ENCODE measurements at regions not wholly inside any gene's neighbourhood (a gene's known extent, or its start where the extent isn't known, plus 50 kb on each side); places are given as distances from the start of the nearest gene placed in this dataset.
A peak's percentile ranks its signal among the peaks of the same experiment; 100 is the strongest.

DNA sequence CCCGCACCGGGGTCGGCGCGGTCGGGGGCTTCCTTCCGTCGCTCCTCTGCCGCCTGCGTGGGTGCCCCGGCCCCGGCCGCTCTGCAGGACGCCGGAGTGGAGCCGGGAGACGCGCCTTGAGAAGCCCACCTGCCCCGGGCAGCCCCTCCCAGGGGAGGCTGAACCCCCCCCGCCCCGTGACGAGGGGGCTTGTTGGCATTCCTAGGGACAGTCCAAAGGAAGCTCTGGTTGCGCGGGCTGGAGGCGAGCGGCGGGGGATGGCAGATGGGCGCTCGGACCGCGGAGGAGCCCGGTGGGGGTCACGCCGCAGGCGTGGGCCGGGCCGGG lies 133.5 kb upstream of the MGAT5 start:
- H3K9me3 Mint-ChIP-seq (ENCODE audit: insufficient read depth) = no peaks in the 10 kb centered on the region
- Histone ChIP-seq H3K27me3 (replicated peaks in 1 of 4; ENCODE audit: control extremely low read depth in 1 of 4, control insufficient read depth in 3 of 4, insufficient read depth in 4 of 4, low read length in 3 of 4) (no peaks in the 10 kb centered on the region), H3K79me2 (ENCODE audit: control insufficient read depth, insufficient read depth, low read length) (peaks cover 66% of the 10 kb centered on the region), H2AFZ (ENCODE audit: insufficient read depth, low read depth, low read length, poor library complexity, severe bottlenecking) (peak overlapping the region; percentile 93), H4K20me1 (ENCODE audit: control insufficient read depth, insufficient read depth, low read length, poor library complexity, severe bottlenecking) (peaks cover 53% of the 10 kb centered on the region), H3K36me3 (replicated peaks in 1 of 2; ENCODE audit: control extremely low read depth in 1 of 2, control insufficient read depth in 1 of 2, extremely low read depth in 1 of 2, insufficient read depth in 2 of 2, low read length in 1 of 2) (no peaks in the 10 kb centered on the region), H3K9ac (ENCODE audit: low read length) (peak overlapping the region; percentile 84), H3K4me1 (ENCODE audit: control insufficient read depth in 2 of 2, insufficient read depth in 2 of 2, low read length in 2 of 2) (peaks cover 51 to 57% of the 10 kb centered on the region in 2 donors), H3K27ac (ENCODE audit: low read length in 2 of 2) (peak overlapping the region in 1 of 2 donors; percentile 85), H3K9me3 (ENCODE audit: control extremely low read depth in 1 of 3, control insufficient read depth in 2 of 3, insufficient read depth in 1 of 3, low read length in 2 of 3) (no peaks in the 10 kb centered on the region), H3K4me2 (replicated peaks; ENCODE audit: low read depth, low read length, poor library complexity, severe bottlenecking) (peak overlapping the region; percentile 82), H3K4me3 (ENCODE audit: control extremely low read depth in 1 of 5, extremely low read depth in 1 of 5, insufficient read depth in 1 of 5, low read depth in 2 of 5, low read length in 4 of 5) (peak overlapping the region; percentile 6 to 94 (median 79))
- DNase-seq = no peak
- ChIA-PET CTCF (interaction anchor here (0.8 to 14.5 kb wide), 21 partner anchors 9 to 331 kb away, joined by 3 to 398 read pairs (median 5); partner anchors contain the start of gene MGAT5), POLR2A (interaction anchor here (0.8 to 4.6 kb wide), 4 partner anchors 61 to 291 kb away, joined by 3 to 23 read pairs (median 6); no protein-coding TSS in a partner anchor)
- TF ChIP-seq, protein P1, sequence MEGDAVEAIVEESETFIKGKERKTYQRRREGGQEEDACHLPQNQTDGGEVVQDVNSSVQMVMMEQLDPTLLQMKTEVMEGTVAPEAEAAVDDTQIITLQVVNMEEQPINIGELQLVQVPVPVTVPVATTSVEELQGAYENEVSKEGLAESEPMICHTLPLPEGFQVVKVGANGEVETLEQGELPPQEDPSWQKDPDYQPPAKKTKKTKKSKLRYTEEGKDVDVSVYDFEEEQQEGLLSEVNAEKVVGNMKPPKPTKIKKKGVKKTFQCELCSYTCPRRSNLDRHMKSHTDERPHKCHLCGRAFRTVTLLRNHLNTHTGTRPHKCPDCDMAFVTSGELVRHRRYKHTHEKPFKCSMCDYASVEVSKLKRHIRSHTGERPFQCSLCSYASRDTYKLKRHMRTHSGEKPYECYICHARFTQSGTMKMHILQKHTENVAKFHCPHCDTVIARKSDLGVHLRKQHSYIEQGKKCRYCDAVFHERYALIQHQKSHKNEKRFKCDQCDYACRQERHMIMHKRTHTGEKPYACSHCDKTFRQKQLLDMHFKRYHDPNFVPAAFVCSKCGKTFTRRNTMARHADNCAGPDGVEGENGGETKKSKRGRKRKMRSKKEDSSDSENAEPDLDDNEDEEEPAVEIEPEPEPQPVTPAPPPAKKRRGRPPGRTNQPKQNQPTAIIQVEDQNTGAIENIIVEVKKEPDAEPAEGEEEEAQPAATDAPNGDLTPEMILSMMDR (IDR thresholded peaks at IDR 0.05) = no peak
- no peak for TF ChIP-seq EZH2 (IDR thresholded peaks at IDR 0.05; ENCODE audit: borderline replicate concordance, insufficient read depth, low read depth, low read length, poor library complexity, severe bottlenecking)
- H3K4me1 Mint-ChIP-seq = peaks cover 55% of the 10 kb centered on the region
- H3K27me3 Mint-ChIP-seq = no peaks in the 10 kb centered on the region
- peak overlapping the region; percentile 73 for H3K4me3 Mint-ChIP-seq
- intact Hi-C loops (cut with micrococcal nuclease) = loop anchor here (2.0 to 10.0 kb wide), 2 partner anchors 30 to 614 kb away; no protein-coding TSS in a partner anchor
- peak overlapping the region; percentile 32 for H3K27ac Mint-ChIP-seq
- ATAC-seq (ENCODE audit: low read depth) = no peak
- WGBS (ENCODE audit: insufficient coverage) = 0% methylated on average over 37 of the region's 37 CpGs
